H1 (cell line): ENCODE measurements at regions not wholly inside any gene's neighbourhood (a gene's known extent, or its start where the extent isn't known, plus 50 kb on each side); places are given as distances from the start of the nearest gene placed in this dataset.

ENCODE experiments used
- CTCF ChIA-PET: fragments of 300-600 bp; sonication (Branson Sonifier 250); formaldehyde crosslinking; loops from one replicate; lab custom pipeline; 2021; ENCODE audit not compliant: partially characterized antibody; lab: Charles Lee
- POLR2A ChIA-PET: fragments of 300-600 bp; sonication (Branson Sonifier 250); formaldehyde crosslinking; loops from one replicate; lab custom pipeline; 2021; ENCODE audit warnings: inconsistent platforms; ENCODE audit not compliant: partially characterized antibody; lab: Charles Lee
- DNase-seq, 2 experiments: peaks; one replicate each; pipeline versions ENCODE4 v3.0.0 to v3.0.0-alpha.2; 2010 to 2022; ENCODE audit warnings: low spot score in 2 of 2, low read depth in 1 of 2, mixed read lengths in 1 of 2
- FAIRE-seq: peaks from 2 replicates; lab custom pipeline; 2011; peaks lifted over from hg19 to GRCh38; lab: Jason Lieb, UNC
- H2AFZ ChIP-seq: 2 replicates; pipeline ENCODE4 v1.8.1; 2012; ENCODE audit warnings: low read length, inconsistent platforms
- H2AK5ac ChIP-seq: 2 replicates; pipeline ENCODE4 v1.6.1; 2013; ENCODE audit warnings: low read depth, low read length
- H2BK120ac ChIP-seq: replicated peaks from 2 replicates; pipeline ENCODE3; 2013; ENCODE audit warnings: low read depth, low read length, inconsistent platforms
- H2BK12ac ChIP-seq: 2 replicates; pipeline ENCODE4 v1.6.1; 2013; ENCODE audit warnings: low read depth, low read length
- H2BK15ac ChIP-seq: 2 replicates; pipeline ENCODE4 v1.6.1; 2013; ENCODE audit warnings: low read length
- H2BK20ac ChIP-seq: 2 replicates; pipeline ENCODE4 v1.6.1; 2013; ENCODE audit warnings: low read length
- H2BK5ac ChIP-seq: 2 replicates; pipeline ENCODE4 v1.6.1; 2013; ENCODE audit warnings: low read depth, low read length
- H3K14ac ChIP-seq: 2 replicates; pipeline ENCODE4 v1.6.1; 2013; ENCODE audit warnings: inconsistent platforms; ENCODE audit not compliant: insufficient read length
- H3K18ac ChIP-seq: 2 replicates; pipeline ENCODE4 v1.6.1; 2013; ENCODE audit warnings: low read length; ENCODE audit errors: extremely low read depth
- H3K23ac ChIP-seq: 2 replicates; pipeline ENCODE4 v1.6.1; 2013; ENCODE audit warnings: inconsistent platforms; ENCODE audit not compliant: insufficient read length
- H3K23me2 ChIP-seq: 2 replicates; pipeline ENCODE4 v1.6.1; 2013; ENCODE audit warnings: low read depth, low read length
- H3K27ac ChIP-seq: 2 replicates; pipeline ENCODE4 v1.6.1; 2011; ENCODE audit warnings: low read depth, low read length, inconsistent platforms
- H3K27me3 ChIP-seq, 4 experiments: replicated peaks in 1 of 4; 1 replicate in 1 of 4; 2 replicates in 3 of 4; pipeline versions ENCODE4 v1.6.1 to v1.8.1; 2011 to 2013; ENCODE audit warnings: low read length in 3 of 4, mild to moderate bottlenecking in 3 of 4, inconsistent platforms in 2 of 4, mixed read lengths in 2 of 4, moderate library complexity in 1 of 4; ENCODE audit not compliant: control insufficient read depth in 3 of 4, insufficient read depth in 3 of 4; ENCODE audit errors: extremely low read depth in 1 of 4
- H3K36me3 ChIP-seq, 4 experiments: 2 replicates each; pipeline versions ENCODE4 v1.6.1 to v1.8.1; 2011 to 2013; ENCODE audit warnings: mild to moderate bottlenecking in 4 of 4, low read length in 3 of 4, moderate library complexity in 2 of 4, control low read depth in 1 of 4, inconsistent platforms in 1 of 4; ENCODE audit not compliant: insufficient read depth in 4 of 4, control insufficient read depth in 2 of 4
- H3K4ac ChIP-seq: replicated peaks from 2 replicates; pipeline ENCODE3; 2013; ENCODE audit warnings: low read length, low read depth, mixed read lengths, inconsistent platforms; ENCODE audit not compliant: insufficient read length
- H3K4me1 ChIP-seq, 4 experiments: replicated peaks in 1 of 4; 1 replicate in 1 of 4; 2 replicates in 3 of 4; pipeline versions ENCODE4 v1.6.1 to v1.8.1; 2011 to 2013; ENCODE audit warnings: low read length in 3 of 4, inconsistent platforms in 2 of 4, mixed read lengths in 1 of 4; ENCODE audit not compliant: insufficient read depth in 4 of 4, control insufficient read depth in 3 of 4
- H3K4me2 ChIP-seq, 2 experiments: 2 replicates each; pipeline versions ENCODE4 v1.6.1 to v1.8.1; 2011 to 2013; ENCODE audit warnings: low read depth in 2 of 2, low read length in 2 of 2, control low read depth in 1 of 2, inconsistent platforms in 1 of 2, mild to moderate bottlenecking in 1 of 2; ENCODE audit not compliant: insufficient read depth in 1 of 2
- H3K4me3 ChIP-seq, 4 experiments: fragments of 200-600, 300-600 bp in 1 of 4; sonication (generic), shearing (Covaris generic), sonication (Bioruptor Twin) in 1 of 4; 2 replicates each; pipeline versions ENCODE4 v1.5.1 to v1.8.1; 2011 to 2016; ENCODE audit warnings: low read length in 4 of 4, low read depth in 3 of 4, control low read depth in 2 of 4, inconsistent platforms in 2 of 4, mild to moderate bottlenecking in 2 of 4, mixed read lengths in 1 of 4, moderate library complexity in 1 of 4; ENCODE audit not compliant: insufficient read depth in 2 of 4; ENCODE audit errors: extremely low read depth in 1 of 4
- H3K56ac ChIP-seq: replicated peaks from 2 replicates; pipeline ENCODE3; 2013; ENCODE audit warnings: low read depth, mild to moderate bottlenecking, mixed read lengths, low read length, inconsistent platforms; ENCODE audit not compliant: insufficient read length
- H3K79me1 ChIP-seq: 2 replicates; pipeline ENCODE4 v1.6.1; 2013; ENCODE audit warnings: low read depth, low read length, control low read depth
- H3K79me2 ChIP-seq, 2 experiments: 2 replicates each; pipeline versions ENCODE4 v1.6.1 to v1.8.1; 2012 to 2013; ENCODE audit warnings: low read length in 2 of 2, mild to moderate bottlenecking in 2 of 2, inconsistent platforms in 1 of 2; ENCODE audit not compliant: insufficient read depth in 2 of 2, control insufficient read depth in 1 of 2
- H3K9ac ChIP-seq, 4 experiments: replicated peaks in 1 of 4; 1 replicate in 1 of 4; 2 replicates in 3 of 4; pipeline versions ENCODE4 v1.6.1 to v1.8.1; 2011 to 2013; ENCODE audit warnings: low read depth in 3 of 4, low read length in 3 of 4, control low read depth in 2 of 4, mild to moderate bottlenecking in 2 of 4, moderate library complexity in 2 of 4, inconsistent platforms in 1 of 4; ENCODE audit errors: extremely low read depth in 1 of 4
- H3K9me3 ChIP-seq, 2 experiments: 2 replicates each; pipeline versions ENCODE4 v1.6.1 to v1.8.1; 2012 to 2013; ENCODE audit warnings: mild to moderate bottlenecking in 2 of 2, moderate library complexity in 2 of 2, control low read depth in 1 of 2, inconsistent platforms in 1 of 2, low read depth in 1 of 2, low read length in 1 of 2, mixed read lengths in 1 of 2; ENCODE audit not compliant: insufficient read depth in 2 of 2
- H4K20me1 ChIP-seq, 2 experiments: replicated peaks in 1 of 2; 2 replicates each; pipeline versions ENCODE3 to v1.8.1; 2011 to 2013; ENCODE audit warnings: inconsistent platforms in 2 of 2, low read length in 2 of 2, mild to moderate bottlenecking in 1 of 2; ENCODE audit not compliant: insufficient read depth in 2 of 2, control insufficient read depth in 1 of 2
- H4K5ac ChIP-seq: 2 replicates; pipeline ENCODE4 v1.6.1; 2013; ENCODE audit warnings: low read length, low read depth, mixed read lengths, inconsistent platforms; ENCODE audit not compliant: insufficient read length
- H4K8ac ChIP-seq: 2 replicates; pipeline ENCODE4 v1.8.0; 2013; ENCODE audit warnings: mild to moderate bottlenecking, moderate library complexity, low read length, inconsistent platforms; ENCODE audit not compliant: insufficient read depth; ENCODE audit errors: extremely low read depth
- H4K91ac ChIP-seq: replicated peaks from 2 replicates; pipeline ENCODE3; 2013; ENCODE audit warnings: low read length, mixed read lengths, inconsistent platforms; ENCODE audit not compliant: insufficient read length
- CEBPB ChIP-seq: IDR thresholded peaks from 2 replicates; pipeline ENCODE4 v1.6.1; 2012; ENCODE audit warnings: low read depth, low read length
- GTF2F1 ChIP-seq: IDR thresholded peaks from 2 replicates; pipeline ENCODE4 v1.6.1; 2012; ENCODE audit warnings: low read depth, low read length, improper control_type of control experiment, borderline replicate concordance
- TAF7 ChIP-seq: optimal IDR thresholded peaks from 2 replicates; pipeline ENCODE3; 2011; ENCODE audit warnings: low read depth, mild to moderate bottlenecking, inconsistent platforms, low read length, moderate library complexity, borderline replicate concordance
- TCF12 ChIP-seq: IDR thresholded peaks from 2 replicates; pipeline ENCODE4 v1.6.1; 2011; ENCODE audit warnings: low read depth, mild to moderate bottlenecking, low read length
- WGBS, 2 experiments: shearing (Covaris generic) in 1 of 2; methylation state at CpG; one replicate each; pipeline versions ENCODE4 v1.1.6 to v1.1.7; 2013 to 2015; ENCODE audit warnings: low lambda C conversion rate in 2 of 2, mixed read lengths in 2 of 2, inconsistent platforms in 1 of 2, low coverage in 1 of 2, missing lambda C conversion rate in 1 of 2; ENCODE audit not compliant: insufficient replicate concordance in 2 of 2, insufficient coverage in 1 of 2, insufficient read length in 1 of 2; ENCODE audit errors: extremely low coverage in 1 of 2, missing lambda C conversion rate in 1 of 2; 5-methylcytosine and 5-hydroxymethylcytosine counted together
- TF ChIP-seq, protein P1 (sequence below): IDR thresholded peaks from 2 replicates; pipeline ENCODE4 v1.6.1; 2012; ENCODE audit warnings: low read length, inconsistent platforms

DNA sequence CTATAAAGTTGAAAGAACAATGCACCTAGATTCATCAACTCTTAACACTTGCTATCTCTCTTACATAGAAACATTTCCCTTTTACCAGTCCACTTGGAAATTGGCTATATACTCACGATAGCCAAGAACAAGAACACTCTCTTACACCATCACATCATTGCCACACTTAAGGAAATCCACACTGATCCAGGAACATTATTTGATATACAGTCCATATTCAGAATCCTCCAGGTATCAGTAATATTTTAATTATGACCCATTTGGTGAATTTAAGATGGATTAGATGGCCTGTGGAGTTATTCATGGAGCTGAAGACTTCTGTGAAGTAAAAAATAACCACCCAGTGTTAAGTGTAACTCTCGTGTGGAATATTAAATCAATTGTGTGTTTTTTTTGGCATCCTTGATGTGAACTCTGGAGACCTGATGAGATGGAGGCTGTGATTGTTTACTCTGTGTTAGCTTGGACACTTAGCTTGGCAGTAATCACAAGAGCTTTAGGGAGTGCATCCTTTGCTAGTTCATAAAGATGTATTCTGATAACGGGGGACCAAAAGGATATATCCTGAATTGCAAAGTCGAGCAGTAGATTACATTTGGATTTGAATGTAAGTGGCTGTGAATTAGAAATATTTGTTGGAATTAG is 52.0 kb upstream of the ABL1 start:
- POLR2A ChIA-PET: interaction anchor here (0.7 kb wide), 1 partner anchor 56 kb away, joined by 3 read pairs; no protein-coding TSS in a partner anchor
- TF ChIP-seq TCF12: no peak
- no peak for TF ChIP-seq TAF7
- no peak for TF ChIP-seq GTF2F1
- no peak for TF ChIP-seq CEBPB
- TF ChIP-seq, protein P1, sequence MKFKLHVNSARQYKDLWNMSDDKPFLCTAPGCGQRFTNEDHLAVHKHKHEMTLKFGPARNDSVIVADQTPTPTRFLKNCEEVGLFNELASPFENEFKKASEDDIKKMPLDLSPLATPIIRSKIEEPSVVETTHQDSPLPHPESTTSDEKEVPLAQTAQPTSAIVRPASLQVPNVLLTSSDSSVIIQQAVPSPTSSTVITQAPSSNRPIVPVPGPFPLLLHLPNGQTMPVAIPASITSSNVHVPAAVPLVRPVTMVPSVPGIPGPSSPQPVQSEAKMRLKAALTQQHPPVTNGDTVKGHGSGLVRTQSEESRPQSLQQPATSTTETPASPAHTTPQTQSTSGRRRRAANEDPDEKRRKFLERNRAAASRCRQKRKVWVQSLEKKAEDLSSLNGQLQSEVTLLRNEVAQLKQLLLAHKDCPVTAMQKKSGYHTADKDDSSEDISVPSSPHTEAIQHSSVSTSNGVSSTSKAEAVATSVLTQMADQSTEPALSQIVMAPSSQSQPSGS: no peak

More for the DNA sequence above, 52.0 kb upstream of the ABL1 start:
- no peak overlapping the region for H3K18ac ChIP-seq
- no peak overlapping the region for H2BK20ac ChIP-seq
- no peak overlapping the region for H4K91ac ChIP-seq
- 99% methylated on average over 4 of the region's 4 CpGs; no CpG with 5 or more reads in 1 of the 2 experiments for WGBS, 2 experiments
- no peaks in the 10 kb centered on the region for H3K23me2 ChIP-seq
- no peak overlapping the region for H3K56ac ChIP-seq
- DNase-seq (no peak), FAIRE-seq (no peak)
- peaks cover 0 to 5% (median 2%) of the 10 kb centered on the region in 4 experiments; a peak in 3 of 7 replicates for H3K4me1 ChIP-seq
- no peak overlapping the region for H2BK12ac ChIP-seq
- H2BK15ac ChIP-seq: no peak overlapping the region
- H3K4ac ChIP-seq: no peak overlapping the region
- H2AK5ac ChIP-seq: no peak overlapping the region
- H3K79me2 ChIP-seq: peaks cover 0 to 36% of the 10 kb centered on the region in 2 experiments; a peak in 2 of 4 replicates
- H2BK120ac ChIP-seq: no peak overlapping the region
- CTCF ChIA-PET: interaction anchor here (0.7 to 1.4 kb wide), 3 partner anchors 12 to 112 kb away, joined by 3 to 4 read pairs (median 3); no protein-coding TSS in a partner anchor
- H3K79me1 ChIP-seq: peaks cover 12% of the 10 kb centered on the region
- H3K14ac ChIP-seq: no peak overlapping the region
- H2BK5ac ChIP-seq: no peak overlapping the region
- H3K36me3 ChIP-seq: no peaks in the 10 kb centered on the region
- no peaks in the 10 kb centered on the region; a peak in 1 of 7 replicates for H3K27me3 ChIP-seq
- no peak overlapping the region for H3K23ac ChIP-seq
- peaks cover 3 to 6% of the 10 kb centered on the region in 2 experiments for H4K20me1 ChIP-seq
- no peak overlapping the region for H3K27ac ChIP-seq
- H2AFZ ChIP-seq: no peak overlapping the region
- H4K8ac ChIP-seq: no peak overlapping the region
- H3K9ac ChIP-seq: no peak overlapping the region
- H3K4me2 ChIP-seq: no peak overlapping the region
- H4K5ac ChIP-seq: no peak overlapping the region
- no peaks in the 10 kb centered on the region for H3K9me3 ChIP-seq
- no peak overlapping the region for H3K4me3 ChIP-seq
